ENCODE measurements at regions not wholly inside any gene's neighbourhood (a gene's known extent, or its start where the extent isn't known, plus 50 kb on each side); places are given as distances from the start of the nearest gene placed in this dataset.

GRCh38 chr3:117463276-117464115, 753.9 kb downstream of the TUSC7 start:
- no peak for DNase-seq (ENCODE audit: low spot score)

- DNase-seq (ENCODE audit: low spot score) = no peak
Measured at GRCh38 chr3:117471831-117472230, 762.3 kb downstream of the TUSC7 start.

GRCh38 chr3:117473981-117474538, 764.5 kb downstream of the TUSC7 start:
- no peak for DNase-seq (ENCODE audit: low spot score)

- no peak for DNase-seq (ENCODE audit: low spot score)
Measured at GRCh38 chr3:117476572-117476971, 767.0 kb downstream of the TUSC7 start.

- DNase-seq (ENCODE audit: low spot score) = no peak
Measured at GRCh38 chr3:117477214-117477755, 767.7 kb downstream of the TUSC7 start.

GRCh38 chr3:117479095-117479494, 769.5 kb downstream of the TUSC7 start:
- no peak for DNase-seq (ENCODE audit: low spot score)

GRCh38 chr3:117480525-117480924, 770.9 kb downstream of the TUSC7 start:
- no peak for DNase-seq (ENCODE audit: low spot score)

GRCh38 chr3:117480972-117481371, 771.4 kb downstream of the TUSC7 start:
- DNase-seq (ENCODE audit: low spot score) = no peak

- no peak for DNase-seq (ENCODE audit: low spot score)
Measured at GRCh38 chr3:117483839-117484238, 774.3 kb downstream of the TUSC7 start.

- DNase-seq (ENCODE audit: low spot score) = no peak
Measured at GRCh38 chr3:117485841-117486240, 776.3 kb downstream of the TUSC7 start.

- DNase-seq (ENCODE audit: low spot score) = no peak
Measured at GRCh38 chr3:117486719-117487716, 777.4 kb downstream of the TUSC7 start.

- DNase-seq (ENCODE audit: low spot score) = no peak
Measured at GRCh38 chr3:117488983-117489382, 779.4 kb downstream of the TUSC7 start.

GRCh38 chr3:117489663-117490079, 780.1 kb downstream of the TUSC7 start:
- DNase-seq (ENCODE audit: low spot score) = no peak

- no peak for DNase-seq (ENCODE audit: low spot score)
Measured at GRCh38 chr3:117490716-117491115, 781.1 kb downstream of the TUSC7 start.

GRCh38 chr3:117495620-117496019, 786.0 kb downstream of the TUSC7 start:
- no peak for DNase-seq (ENCODE audit: low spot score)

- no peak for DNase-seq (ENCODE audit: low spot score)
Measured at GRCh38 chr3:117499189-117499870, 789.8 kb downstream of the TUSC7 start.

GRCh38 chr3:117507958-117508357, 798.4 kb downstream of the TUSC7 start:
- DNase-seq (ENCODE audit: low spot score) = no peak

GRCh38 chr3:117509858-117510257, 800.3 kb downstream of the TUSC7 start:
- no peak for DNase-seq (ENCODE audit: low spot score)

- DNase-seq (ENCODE audit: low spot score) = no peak
Measured at GRCh38 chr3:117510396-117510795, 800.8 kb downstream of the TUSC7 start.

GRCh38 chr3:117512975-117513374, 803.4 kb downstream of the TUSC7 start:
- DNase-seq (ENCODE audit: low spot score) = no peak

GRCh38 chr3:117515309-117515708, 805.7 kb downstream of the TUSC7 start:
- no peak for DNase-seq (ENCODE audit: low spot score)

- no peak for DNase-seq (ENCODE audit: low spot score)
Measured at GRCh38 chr3:117518364-117518763, 808.8 kb downstream of the TUSC7 start.
